ENCODE measurements at regions not wholly inside any gene's neighbourhood (a gene's known extent, or its start where the extent isn't known, plus 50 kb on each side); places are given as distances from the start of the nearest gene placed in this dataset.

DNA sequence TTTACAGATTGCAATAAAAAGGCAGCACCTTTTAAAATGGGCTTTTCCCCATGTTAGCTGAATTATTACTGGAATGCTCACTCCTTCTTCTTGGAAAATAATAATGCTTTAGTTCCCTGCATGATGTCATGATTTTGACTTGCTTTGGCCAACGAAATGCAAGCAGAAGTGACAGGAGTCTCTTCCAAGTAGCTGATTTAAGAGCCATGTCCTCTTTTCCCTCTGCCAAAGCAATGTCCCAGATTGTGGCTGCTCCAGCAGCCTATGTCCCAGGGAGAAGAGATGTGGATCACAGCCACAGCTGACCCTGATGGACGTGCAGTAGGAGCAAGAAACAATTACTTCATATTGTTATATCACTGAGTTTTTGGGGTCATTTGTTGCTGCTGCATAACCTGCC, 246.6 kb downstream of the HAPSTR1 start:
- Histone ChIP-seq H3K27me3 (ENCODE audit: insufficient read depth, low read length, poor library complexity, severe bottlenecking) (no peaks in the 10 kb centered on the region), H3F3A (ENCODE audit: low read depth) (no peaks in the 10 kb centered on the region), H3K4me2 (ENCODE audit: low read depth, low read length, poor library complexity, severe bottlenecking) (no peak overlapping the region), H3K79me2 (ENCODE audit: insufficient read depth, low read length) (no peaks in the 10 kb centered on the region), H2AFZ (ENCODE audit: low read length) (no peak overlapping the region), H3K36me3 (ENCODE audit: insufficient read depth, low read length) (no peaks in the 10 kb centered on the region), H3K9me2 (replicated peaks; ENCODE audit: low read depth, low read length) (no peaks in the 10 kb centered on the region), H3K9me3 (ENCODE audit: insufficient read depth, low read depth, low read length) (no peaks in the 10 kb centered on the region), H4K20me1 (ENCODE audit: insufficient read depth, low read length, poor library complexity, severe bottlenecking) (no peaks in the 10 kb centered on the region), H3K4me3 (ENCODE audit: low read length, poor library complexity, severe bottlenecking) (no peak overlapping the region), H3K9ac (ENCODE audit: low read depth, low read length, poor library complexity, severe bottlenecking) (no peak overlapping the region), H3K4me1 (ENCODE audit: insufficient read depth, low read length, poor library complexity, severe bottlenecking) (no peaks in the 10 kb centered on the region)
- no peak for TF ChIP-seq EZH2phosphoT487 (IDR thresholded peaks at IDR 0.05; ENCODE audit: borderline replicate concordance)
- TF ChIP-seq, protein P1, sequence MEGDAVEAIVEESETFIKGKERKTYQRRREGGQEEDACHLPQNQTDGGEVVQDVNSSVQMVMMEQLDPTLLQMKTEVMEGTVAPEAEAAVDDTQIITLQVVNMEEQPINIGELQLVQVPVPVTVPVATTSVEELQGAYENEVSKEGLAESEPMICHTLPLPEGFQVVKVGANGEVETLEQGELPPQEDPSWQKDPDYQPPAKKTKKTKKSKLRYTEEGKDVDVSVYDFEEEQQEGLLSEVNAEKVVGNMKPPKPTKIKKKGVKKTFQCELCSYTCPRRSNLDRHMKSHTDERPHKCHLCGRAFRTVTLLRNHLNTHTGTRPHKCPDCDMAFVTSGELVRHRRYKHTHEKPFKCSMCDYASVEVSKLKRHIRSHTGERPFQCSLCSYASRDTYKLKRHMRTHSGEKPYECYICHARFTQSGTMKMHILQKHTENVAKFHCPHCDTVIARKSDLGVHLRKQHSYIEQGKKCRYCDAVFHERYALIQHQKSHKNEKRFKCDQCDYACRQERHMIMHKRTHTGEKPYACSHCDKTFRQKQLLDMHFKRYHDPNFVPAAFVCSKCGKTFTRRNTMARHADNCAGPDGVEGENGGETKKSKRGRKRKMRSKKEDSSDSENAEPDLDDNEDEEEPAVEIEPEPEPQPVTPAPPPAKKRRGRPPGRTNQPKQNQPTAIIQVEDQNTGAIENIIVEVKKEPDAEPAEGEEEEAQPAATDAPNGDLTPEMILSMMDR (conservative IDR thresholded peaks at IDR 0.05; ENCODE audit: low read length): no peak

DNA sequence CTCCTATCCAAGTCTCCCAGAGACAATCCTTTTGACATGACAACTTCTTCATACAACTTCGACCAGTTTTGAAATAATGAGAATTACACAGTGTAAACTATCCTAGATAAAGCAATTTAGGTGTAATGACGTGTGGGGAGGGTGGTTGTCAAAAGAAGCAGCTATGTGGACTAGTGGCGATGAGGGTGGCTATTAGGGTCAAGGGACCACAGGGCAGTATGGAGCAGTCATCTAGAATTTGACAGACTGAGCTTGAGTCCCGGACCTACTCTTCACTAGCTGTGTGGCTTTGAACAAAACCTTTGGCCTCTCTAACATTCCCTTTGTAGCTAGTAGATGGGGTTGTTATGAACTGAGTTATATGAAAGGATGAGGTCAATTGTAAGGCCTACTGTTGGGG, 247.1 kb downstream of the HAPSTR1 start:
- H3K36me3 ChIP-seq (ENCODE audit: insufficient read depth, low read length): no peaks in the 10 kb centered on the region
- no peaks in the 10 kb centered on the region for H3K79me2 ChIP-seq (ENCODE audit: insufficient read depth, low read length)
- H3K4me2 ChIP-seq (ENCODE audit: low read depth, low read length, poor library complexity, severe bottlenecking): no peak overlapping the region
- no peaks in the 10 kb centered on the region for H3K9me3 ChIP-seq (ENCODE audit: insufficient read depth, low read depth, low read length)
- H3F3A ChIP-seq (ENCODE audit: low read depth): no peaks in the 10 kb centered on the region
- TF ChIP-seq, protein P1 (conservative IDR thresholded peaks at IDR 0.05; ENCODE audit: low read length): no peak
- no peak for TF ChIP-seq EZH2phosphoT487 (IDR thresholded peaks at IDR 0.05; ENCODE audit: borderline replicate concordance)
- no peak overlapping the region for H3K9ac ChIP-seq (ENCODE audit: low read depth, low read length, poor library complexity, severe bottlenecking)
- H3K4me1 ChIP-seq (ENCODE audit: insufficient read depth, low read length, poor library complexity, severe bottlenecking): no peaks in the 10 kb centered on the region
- no peaks in the 10 kb centered on the region for H3K27me3 ChIP-seq (ENCODE audit: insufficient read depth, low read length, poor library complexity, severe bottlenecking)
- no peak overlapping the region for H3K4me3 ChIP-seq (ENCODE audit: low read length, poor library complexity, severe bottlenecking)
- H3K9me2 ChIP-seq (replicated peaks; ENCODE audit: low read depth, low read length): no peaks in the 10 kb centered on the region
- H4K20me1 ChIP-seq (ENCODE audit: insufficient read depth, low read length, poor library complexity, severe bottlenecking): no peaks in the 10 kb centered on the region
- no peak overlapping the region for H2AFZ ChIP-seq (ENCODE audit: low read length)

DNA sequence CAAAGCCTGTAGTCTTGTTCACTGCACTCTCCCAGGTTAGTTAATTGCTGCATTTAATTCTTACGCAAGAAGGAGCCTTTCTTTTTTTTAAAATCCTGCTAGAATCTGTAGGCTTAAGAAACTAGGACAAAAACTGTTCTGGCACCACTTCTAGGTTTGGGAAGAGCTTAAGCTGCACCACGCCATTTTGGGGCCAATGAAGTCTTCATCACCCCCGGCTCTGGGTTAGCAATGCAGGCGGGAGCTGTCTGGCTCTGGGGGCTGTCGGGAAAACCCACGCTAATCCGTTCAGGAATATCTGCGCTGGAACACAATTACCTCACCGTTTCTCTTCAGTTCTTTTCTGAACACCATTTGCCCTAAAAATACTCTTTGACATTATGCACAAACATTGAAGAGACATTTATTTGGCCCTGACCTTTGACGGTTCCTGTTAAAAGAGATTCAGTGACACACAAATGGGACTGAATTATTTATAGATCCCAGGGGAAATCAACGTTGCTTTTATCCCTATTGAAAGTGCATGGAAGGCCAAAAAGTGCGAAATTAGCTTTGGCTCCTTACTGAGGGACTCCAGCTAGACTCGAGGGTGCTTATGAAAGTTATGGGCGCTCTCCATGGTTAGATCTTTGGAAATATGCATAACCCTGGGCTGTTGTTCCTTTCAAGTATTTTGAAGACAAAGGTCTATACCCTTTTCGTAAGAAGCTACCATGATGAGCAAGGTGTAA, 249.2 kb downstream of the HAPSTR1 start:
- Histone ChIP-seq H3K4me2 (ENCODE audit: low read depth, low read length, poor library complexity, severe bottlenecking) (no peak overlapping the region), H3K9me3 (ENCODE audit: insufficient read depth, low read depth, low read length) (no peaks in the 10 kb centered on the region), H3K36me3 (ENCODE audit: insufficient read depth, low read length) (no peaks in the 10 kb centered on the region), H3K4me3 (ENCODE audit: low read length, poor library complexity, severe bottlenecking) (no peak overlapping the region), H4K20me1 (ENCODE audit: insufficient read depth, low read length, poor library complexity, severe bottlenecking) (no peaks in the 10 kb centered on the region), H3K79me2 (ENCODE audit: insufficient read depth, low read length) (no peaks in the 10 kb centered on the region), H2AFZ (ENCODE audit: low read length) (no peak overlapping the region), H3K4me1 (ENCODE audit: insufficient read depth, low read length, poor library complexity, severe bottlenecking) (no peaks in the 10 kb centered on the region), H3K9me2 (replicated peaks; ENCODE audit: low read depth, low read length) (no peaks in the 10 kb centered on the region), H3F3A (ENCODE audit: low read depth) (no peaks in the 10 kb centered on the region), H3K27me3 (ENCODE audit: insufficient read depth, low read length, poor library complexity, severe bottlenecking) (no peaks in the 10 kb centered on the region), H3K9ac (ENCODE audit: low read depth, low read length, poor library complexity, severe bottlenecking) (no peak overlapping the region)
- no peak for TF ChIP-seq EZH2phosphoT487 (IDR thresholded peaks at IDR 0.05; ENCODE audit: borderline replicate concordance)
- TF ChIP-seq, protein P1 (conservative IDR thresholded peaks at IDR 0.05; ENCODE audit: low read length): no peak
